SK-N-SH (cell line): ENCODE measurements at regions not wholly inside any gene's neighbourhood (a gene's known extent, or its start where the extent isn't known, plus 50 kb on each side); places are given as distances from the start of the nearest gene placed in this dataset.

Experiments used
- CTCF ChIA-PET: fragments of 300-600, 350-600 bp; formaldehyde crosslinking; extraction: SDS; loops from one replicate; lab custom pipeline; 2021; lab: Yijun Ruan, JAX
- POLR2A ChIA-PET: fragments of 350-600 bp; sonication (Branson Sonifier 250); formaldehyde crosslinking; extraction: SDS; loops from one replicate; lab custom pipeline; 2020; ENCODE audit warnings: antibody characterized with exemption, inconsistent platforms; lab: Yijun Ruan, JAX
- DNase-seq: peaks from one replicate; pipeline ENCODE4 v3.0.0; 2012
- H2AFZ ChIP-seq: fragments of 200-600 bp; sonication (generic); 2 replicates; pipeline ENCODE4 v1.8.1; 2016; ENCODE audit warnings: antibody characterized with exemption, mild to moderate bottlenecking, low read depth
- H3F3A ChIP-seq: fragments of 200-600 bp; sonication (generic); replicated peaks from 2 replicates; pipeline ENCODE3; 2016; ENCODE audit warnings: antibody characterized with exemption, mild to moderate bottlenecking; ENCODE audit not compliant: insufficient read depth
- H3K27ac ChIP-seq, 2 experiments: fragments of 200-500 bp in 1 of 2; fragments of 200-600 bp in 1 of 2; sonication (Bioruptor generic) in 1 of 2; sonication (generic), shearing (Covaris generic) in 1 of 2; 2 replicates each; pipeline versions ENCODE4 v1.5.1 to v1.6.1; 2014 to 2016; ENCODE audit warnings: low read depth in 2 of 2, inconsistent platforms in 1 of 2, low read length in 1 of 2, mild to moderate bottlenecking in 1 of 2, mixed read lengths in 1 of 2
- H3K27me3 ChIP-seq: fragments of 200-600 bp; sonication (generic), shearing (Covaris generic); 2 replicates; pipeline ENCODE4 v1.6.1; 2016; ENCODE audit warnings: mixed run types; ENCODE audit not compliant: insufficient read depth
- H3K36me3 ChIP-seq, 2 experiments: fragments of 200-500 bp in 1 of 2; fragments of 200-600 bp in 1 of 2; sonication (Bioruptor generic) in 1 of 2; sonication (generic) in 1 of 2; replicated peaks in 1 of 2; 2 replicates each; pipeline versions ENCODE3 to v1.5.1; 2014 to 2016; ENCODE audit warnings: low read length in 1 of 2, mild to moderate bottlenecking in 1 of 2; ENCODE audit not compliant: insufficient read depth in 2 of 2, control insufficient read depth in 1 of 2
- H3K4me1 ChIP-seq, 2 experiments: fragments of 200-500 bp in 1 of 2; fragments of 200-600 bp in 1 of 2; sonication (Bioruptor generic) in 1 of 2; sonication (generic), shearing (Covaris generic) in 1 of 2; 2 replicates each; pipeline versions ENCODE4 v1.5.1 to v1.6.1; 2014 to 2016; ENCODE audit warnings: low read depth in 1 of 2, low read length in 1 of 2, mixed run types in 1 of 2; ENCODE audit not compliant: insufficient read depth in 2 of 2, control insufficient read depth in 1 of 2
- H3K4me2 ChIP-seq: fragments of 200-600 bp; sonication (generic), shearing (Covaris generic); 2 replicates; pipeline ENCODE4 v1.6.1; 2017; ENCODE audit warnings: mixed run types
- H3K4me3 ChIP-seq, 2 experiments: fragments of 200-500 bp in 1 of 2; fragments of 200-600 bp in 1 of 2; sonication (Bioruptor generic) in 1 of 2; sonication (generic), shearing (Covaris generic) in 1 of 2; 2 replicates each; pipeline versions ENCODE4 v1.5.1 to v1.8.1; 2014 to 2016; ENCODE audit warnings: low read depth in 2 of 2, inconsistent platforms in 1 of 2, low read length in 1 of 2, mild to moderate bottlenecking in 1 of 2, mixed read lengths in 1 of 2, moderate library complexity in 1 of 2
- H3K79me2 ChIP-seq: fragments of 200-600 bp; sonication (generic); 2 replicates; pipeline ENCODE4 v1.8.1; 2017; ENCODE audit warnings: mild to moderate bottlenecking; ENCODE audit not compliant: insufficient read depth
- H3K9ac ChIP-seq: fragments of 200-600 bp; sonication (generic); 2 replicates; pipeline ENCODE4 v1.6.1; 2017; ENCODE audit warnings: mixed run types
- H3K9me2 ChIP-seq: fragments of 200-600 bp; sonication (generic); 2 replicates; pipeline ENCODE4 v1.6.1; 2017; ENCODE audit warnings: mixed run types
- H3K9me3 ChIP-seq: fragments of 200-600 bp; sonication (generic); 2 replicates; pipeline ENCODE4 v1.6.1; 2017; ENCODE audit warnings: mixed run types, mild to moderate bottlenecking, moderate library complexity
- H4K20me1 ChIP-seq: fragments of 200-600 bp; sonication (generic); 2 replicates; pipeline ENCODE4 v1.6.1; 2017; ENCODE audit warnings: mild to moderate bottlenecking, mixed run types; ENCODE audit not compliant: insufficient read depth
- CTCF ChIP-seq: fragments of 200-600 bp; sonication (generic); IDR thresholded peaks from 2 replicates; pipeline ENCODE4 v1.6.1; 2017; ENCODE audit warnings: antibody characterized with exemption, mild to moderate bottlenecking, moderate library complexity
- EZH2phosphoT487 ChIP-seq: fragments of 200-600 bp; sonication (generic); IDR thresholded peaks from 2 replicates; pipeline ENCODE4 v1.6.1; 2017; ENCODE audit warnings: low read depth, mixed run types, mild to moderate bottlenecking, antibody characterized with exemption, moderate library complexity, borderline replicate concordance
- FOSL2 ChIP-seq: IDR thresholded peaks from 2 replicates; pipeline ENCODE4 v1.4.0; 2012; ENCODE audit warnings: low read depth, mild to moderate bottlenecking, moderate library complexity, borderline replicate concordance
- FOXJ3 ChIP-seq: sonication (generic); formaldehyde crosslinking; IDR thresholded peaks from 2 replicates; pipeline ENCODE4 v1.5.1; 2020; ENCODE audit warnings: mild to moderate bottlenecking, missing genetic modification reagents
- GABPA ChIP-seq: IDR thresholded peaks from 2 replicates; pipeline ENCODE4 v1.4.0; 2012; ENCODE audit warnings: low read depth, mild to moderate bottlenecking
- IRF3 ChIP-seq: fragments of 150-350 bp; IDR thresholded peaks from 2 replicates; pipeline ENCODE4 v1.6.1; 2016; ENCODE audit warnings: mild to moderate bottlenecking, low read depth, low read length
- JUND ChIP-seq: IDR thresholded peaks from 2 replicates; pipeline ENCODE4 v1.4.0; 2012
- MEF2A ChIP-seq: IDR thresholded peaks from 2 replicates; pipeline ENCODE4 v1.4.0; 2012; ENCODE audit warnings: low read depth, borderline replicate concordance
- MXI1 ChIP-seq: IDR thresholded peaks from 2 replicates; pipeline ENCODE4 v1.6.1; 2012; ENCODE audit warnings: mild to moderate bottlenecking, low read depth, low read length, improper control_type of control experiment
- NFIC ChIP-seq: IDR thresholded peaks from 2 replicates; pipeline ENCODE4 v1.4.0; 2012; ENCODE audit warnings: borderline replicate concordance
- NRF1 ChIP-seq: IDR thresholded peaks from 2 replicates; pipeline ENCODE4 v1.6.1; 2012; ENCODE audit warnings: low read depth, mild to moderate bottlenecking, low read length
- RAD21 ChIP-seq: IDR thresholded peaks from 2 replicates; pipeline ENCODE4 v1.6.1; 2012; ENCODE audit warnings: mild to moderate bottlenecking, low read length
- RCOR1 ChIP-seq: fragments of 150-350 bp; IDR thresholded peaks from 2 replicates; pipeline ENCODE4 v1.6.1; 2017; ENCODE audit warnings: antibody characterized with exemption, low read length
- REST ChIP-seq: IDR thresholded peaks from 2 replicates; pipeline ENCODE4 v1.6.1; 2012; ENCODE audit warnings: mild to moderate bottlenecking, low read depth, low read length, moderate library complexity
- RFX5 ChIP-seq: IDR thresholded peaks from 2 replicates; pipeline ENCODE4 v1.6.1; 2012; ENCODE audit warnings: mild to moderate bottlenecking, improper control_type of control experiment, low read length
- RXRA ChIP-seq: IDR thresholded peaks from 2 replicates; pipeline ENCODE4 v1.4.0; 2012; ENCODE audit warnings: low read depth, mild to moderate bottlenecking, borderline replicate concordance
- TAF1 ChIP-seq: IDR thresholded peaks from 2 replicates; pipeline ENCODE4 v1.6.1; 2012; ENCODE audit warnings: low read depth, mild to moderate bottlenecking, low read length, moderate library complexity, borderline replicate concordance
- TEAD4 ChIP-seq: IDR thresholded peaks from 2 replicates; pipeline ENCODE4 v1.4.0; 2012; ENCODE audit warnings: mild to moderate bottlenecking, borderline replicate concordance; ENCODE audit not compliant: insufficient read depth
- USF2 ChIP-seq: fragments of 150-350 bp; IDR thresholded peaks from 2 replicates; pipeline ENCODE4 v1.6.1; 2017; ENCODE audit warnings: antibody characterized with exemption, low read length, low read depth, borderline replicate concordance
- YY1 ChIP-seq: IDR thresholded peaks from 2 replicates; pipeline ENCODE4 v1.4.0; 2012; ENCODE audit warnings: low read depth, mild to moderate bottlenecking
- WGBS: methylation state at CpG from one replicate; pipeline ENCODE4 v1.1.6; 2017; ENCODE audit warnings: low lambda C conversion rate; 5-methylcytosine and 5-hydroxymethylcytosine counted together

- Histone ChIP-seq H3K4me1 (no peaks in the 10 kb centered on the region), H3K27ac (no peak overlapping the region), H3K27me3 (no peaks in the 10 kb centered on the region), H4K20me1 (no peaks in the 10 kb centered on the region), H3K4me2 (no peak overlapping the region), H3K9ac (no peak overlapping the region), H3K79me2 (no peaks in the 10 kb centered on the region), H3K36me3 (no peaks in the 10 kb centered on the region), H3K9me2 (no peaks in the 10 kb centered on the region), H3F3A (no peaks in the 10 kb centered on the region), H3K4me3 (no peak overlapping the region), H2AFZ (no peak overlapping the region), H3K9me3 (no peaks in the 10 kb centered on the region)
- POLR2A ChIA-PET = interaction anchor here (0.7 kb wide), 1 partner anchor 1099 kb away, joined by 3 read pairs; no protein-coding TSS in a partner anchor
- no peak for TF ChIP-seq EZH2phosphoT487
- no peak for TF ChIP-seq FOSL2
- TF ChIP-seq JUND = no peak
- no peak for TF ChIP-seq CTCF
- TF ChIP-seq RFX5 = no peak
- TF ChIP-seq TEAD4 = no peak
- TF ChIP-seq RXRA = no peak
- TF ChIP-seq REST = no peak
- TF ChIP-seq NFIC = no peak
- no peak for TF ChIP-seq FOXJ3 (CRISPR knock-in tag)
- no peak for TF ChIP-seq YY1
- no peak for TF ChIP-seq GABPA
- no peak for TF ChIP-seq TAF1
- no peak for TF ChIP-seq USF2
- no peak for TF ChIP-seq RCOR1
- TF ChIP-seq NRF1 = no peak
- TF ChIP-seq MXI1 = no peak
- TF ChIP-seq IRF3 = no peak
- no peak for TF ChIP-seq MEF2A
- no peak for TF ChIP-seq RAD21
- CTCF ChIA-PET = interaction anchor here (1.2 to 1.3 kb wide), 2 partner anchors 57 to 269 kb away, joined by 5 read pairs; no protein-coding TSS in a partner anchor
- no peak for DNase-seq
- 53% methylated on average over 7 of the region's 19 CpGs for WGBS
Measured at GRCh38 chr9:135355521-135356011, 124.0 kb upstream of the PPP1R26 start.
